MCF 10A (cell line): ENCODE measurements at regions not wholly inside any gene's neighbourhood (a gene's known extent, or its start where the extent isn't known, plus 50 kb on each side); places are given as distances from the start of the nearest gene placed in this dataset.

ENCODE experiments used
- BruUV-seq: library from RNA; stranded (reverse); fragments of 400-500 nt; replicated peaks from 2 replicates; lab custom pipeline; 2021; lab: Mats Ljungman, UMichigan
- CTCF ChIA-PET: fragments of 300-600 bp; sonication (Branson Sonifier 250); formaldehyde crosslinking; extraction: SDS; loops from one replicate; lab custom pipeline; 2021; ENCODE audit warnings: antibody characterized with exemption, inconsistent platforms; lab: Yijun Ruan, JAX
- POLR2A ChIA-PET: fragments of 300-600, 350-650 bp; sonication (Branson Sonifier 250); formaldehyde crosslinking; extraction: SDS; loops from one replicate; lab custom pipeline; 2020; ENCODE audit warnings: antibody characterized with exemption, inconsistent platforms; lab: Yijun Ruan, JAX
- DNase-seq: peaks from one replicate; pipeline ENCODE4 v3.0.0-alpha.2; 2018; ENCODE audit not compliant: unreplicated experiment
- H3K27ac Mint-ChIP-seq: one replicate; pipeline ENCODE4 v1.8.0; 2022; ENCODE audit warnings: mild to moderate bottlenecking, low read depth, mixed read lengths; ENCODE audit not compliant: unreplicated experiment
- H3K27me3 Mint-ChIP-seq: one replicate; pipeline ENCODE4 v1.8.0; 2022; ENCODE audit warnings: mixed read lengths; ENCODE audit not compliant: insufficient read depth, unreplicated experiment
- H3K36me3 Mint-ChIP-seq: one replicate; pipeline ENCODE4 v1.8.0; 2022; ENCODE audit warnings: mild to moderate bottlenecking, moderate library complexity, mixed read lengths; ENCODE audit not compliant: insufficient read depth, unreplicated experiment
- H3K4me1 Mint-ChIP-seq: one replicate; pipeline ENCODE4 v1.8.0; 2022; ENCODE audit warnings: mixed read lengths; ENCODE audit not compliant: insufficient read depth, unreplicated experiment
- H3K4me3 Mint-ChIP-seq: one replicate; pipeline ENCODE4 v1.8.0; 2022; ENCODE audit warnings: mild to moderate bottlenecking, moderate library complexity, mixed read lengths; ENCODE audit not compliant: unreplicated experiment
- H3K9me3 Mint-ChIP-seq: one replicate; pipeline ENCODE4 v1.8.0; 2022; ENCODE audit warnings: mixed read lengths; ENCODE audit not compliant: unreplicated experiment
- intact Hi-C: fragments of 100-400 bp; cut with micrococcal nuclease; formaldehyde crosslinking; loops from 2 replicates; pipeline ENCODE4 v1.14.1; 2022
- TF ChIP-seq, protein P1 (sequence below): fragments of 200-600 bp; IDR thresholded peaks from one replicate; pipeline ENCODE4 v1.8.0; 2022; ENCODE audit warnings: antibody characterized with exemption, mild to moderate bottlenecking; ENCODE audit not compliant: unreplicated experiment

- intact Hi-C loops = loop anchor here (10.0 kb wide), 1 partner anchor 589 kb away; no protein-coding TSS in a partner anchor
- ChIA-PET CTCF (no interaction called here), POLR2A (interaction anchor here (0.6 kb wide), 1 partner anchor 298 kb away, joined by 3 read pairs; no protein-coding TSS in a partner anchor)
- no peak for DNase-seq
- BruUV-seq = no TSS peak
- no peak overlapping the region for H3K4me3 Mint-ChIP-seq
- no peaks in the 10 kb centered on the region for H3K36me3 Mint-ChIP-seq
- no peaks in the 10 kb centered on the region for H3K27me3 Mint-ChIP-seq
- H3K9me3 Mint-ChIP-seq = no peaks in the 10 kb centered on the region
- H3K4me1 Mint-ChIP-seq = no peaks in the 10 kb centered on the region
- no peak overlapping the region for H3K27ac Mint-ChIP-seq
- TF ChIP-seq, protein P1, sequence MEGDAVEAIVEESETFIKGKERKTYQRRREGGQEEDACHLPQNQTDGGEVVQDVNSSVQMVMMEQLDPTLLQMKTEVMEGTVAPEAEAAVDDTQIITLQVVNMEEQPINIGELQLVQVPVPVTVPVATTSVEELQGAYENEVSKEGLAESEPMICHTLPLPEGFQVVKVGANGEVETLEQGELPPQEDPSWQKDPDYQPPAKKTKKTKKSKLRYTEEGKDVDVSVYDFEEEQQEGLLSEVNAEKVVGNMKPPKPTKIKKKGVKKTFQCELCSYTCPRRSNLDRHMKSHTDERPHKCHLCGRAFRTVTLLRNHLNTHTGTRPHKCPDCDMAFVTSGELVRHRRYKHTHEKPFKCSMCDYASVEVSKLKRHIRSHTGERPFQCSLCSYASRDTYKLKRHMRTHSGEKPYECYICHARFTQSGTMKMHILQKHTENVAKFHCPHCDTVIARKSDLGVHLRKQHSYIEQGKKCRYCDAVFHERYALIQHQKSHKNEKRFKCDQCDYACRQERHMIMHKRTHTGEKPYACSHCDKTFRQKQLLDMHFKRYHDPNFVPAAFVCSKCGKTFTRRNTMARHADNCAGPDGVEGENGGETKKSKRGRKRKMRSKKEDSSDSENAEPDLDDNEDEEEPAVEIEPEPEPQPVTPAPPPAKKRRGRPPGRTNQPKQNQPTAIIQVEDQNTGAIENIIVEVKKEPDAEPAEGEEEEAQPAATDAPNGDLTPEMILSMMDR = no peak
Measured at GRCh38 chr3:118435851-118436350, 598.7 kb downstream of the IGSF11 start.

- TF ChIP-seq, protein P1 = no peak
- ChIA-PET CTCF (interaction anchor here (0.6 kb wide), 1 partner anchor 562 kb away, joined by 7 read pairs; no protein-coding TSS in a partner anchor), POLR2A (no interaction called here)
- Mint-ChIP-seq H3K36me3 (no peaks in the 10 kb centered on the region), H3K4me3 (no peak overlapping the region), H3K9me3 (no peaks in the 10 kb centered on the region), H3K4me1 (no peaks in the 10 kb centered on the region), H3K27me3 (no peaks in the 10 kb centered on the region), H3K27ac (no peak overlapping the region)
- BruUV-seq = no TSS peak
- intact Hi-C loops = loop anchor here (10.0 kb wide), 1 partner anchor 588 kb away; no protein-coding TSS in a partner anchor
- no peak for DNase-seq
Measured at GRCh38 chr3:118436697-118437262, 597.9 kb downstream of the IGSF11 start.

DNA sequence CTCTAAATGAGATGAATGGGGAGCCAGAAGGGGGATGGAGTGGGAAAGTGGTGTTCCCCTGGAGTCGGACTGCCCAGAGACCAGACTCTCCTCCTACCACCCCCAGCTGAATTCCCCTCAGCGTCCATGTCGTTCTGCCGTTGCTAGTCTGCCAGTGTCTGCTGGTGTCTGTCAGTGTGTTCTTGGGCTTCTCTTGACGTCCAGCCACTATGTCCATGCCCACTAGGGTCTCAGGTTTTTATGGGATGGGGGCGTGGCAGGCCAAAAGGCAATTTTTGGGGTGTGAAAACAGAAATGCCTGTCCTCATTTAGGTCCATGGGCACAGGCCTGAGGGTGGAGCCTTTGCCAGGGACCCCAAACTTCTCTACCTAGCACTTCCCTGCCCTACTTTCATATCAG lies 589.6 kb downstream of the IGSF11 start:
- intact Hi-C loops = no loop called here
- DNase-seq = no peak
- no peak overlapping the region for H3K4me3 Mint-ChIP-seq
- no TSS peak for BruUV-seq
- H3K36me3 Mint-ChIP-seq = no peaks in the 10 kb centered on the region
- TF ChIP-seq, protein P1 = no peak
- ChIA-PET POLR2A (no interaction called here), CTCF (no interaction called here)
- no peaks in the 10 kb centered on the region for H3K27me3 Mint-ChIP-seq
- no peaks in the 10 kb centered on the region for H3K9me3 Mint-ChIP-seq
- no peak overlapping the region for H3K27ac Mint-ChIP-seq
- no peaks in the 10 kb centered on the region for H3K4me1 Mint-ChIP-seq

- TF ChIP-seq, protein P1 = no peak
- H3K27me3 Mint-ChIP-seq = no peaks in the 10 kb centered on the region
- no peak for DNase-seq
- ChIA-PET CTCF (interaction anchor here (1.1 kb wide), 1 partner anchor 182 kb away, joined by 4 read pairs; no protein-coding TSS in a partner anchor), POLR2A (interaction anchor here (0.7 kb wide), 1 partner anchor 11 kb away, joined by 3 read pairs; no protein-coding TSS in a partner anchor)
- intact Hi-C loops = no loop called here
- no TSS peak for BruUV-seq
- H3K27ac Mint-ChIP-seq = no peak overlapping the region
- no peak overlapping the region for H3K4me3 Mint-ChIP-seq
- H3K4me1 Mint-ChIP-seq = no peaks in the 10 kb centered on the region
- peaks cover 13% of the 10 kb centered on the region for H3K9me3 Mint-ChIP-seq
- no peaks in the 10 kb centered on the region for H3K36me3 Mint-ChIP-seq
Measured at GRCh38 chr3:118447339-118447738, 587.3 kb downstream of the IGSF11 start.
